Activated naive CD4-positive, alpha-beta T cell treated with Interleukin-2 at 50 U/mL for 16 hours (primary cell): ENCODE measurements at regions not wholly inside any gene's neighbourhood (a gene's known extent, or its start where the extent isn't known, plus 50 kb on each side); places are given as distances from the start of the nearest gene placed in this dataset.

ENCODE experiments used
- DNase-seq: peaks from one replicate; pipeline ENCODE4 v3.0.0-alpha.2; 2020

DNA sequence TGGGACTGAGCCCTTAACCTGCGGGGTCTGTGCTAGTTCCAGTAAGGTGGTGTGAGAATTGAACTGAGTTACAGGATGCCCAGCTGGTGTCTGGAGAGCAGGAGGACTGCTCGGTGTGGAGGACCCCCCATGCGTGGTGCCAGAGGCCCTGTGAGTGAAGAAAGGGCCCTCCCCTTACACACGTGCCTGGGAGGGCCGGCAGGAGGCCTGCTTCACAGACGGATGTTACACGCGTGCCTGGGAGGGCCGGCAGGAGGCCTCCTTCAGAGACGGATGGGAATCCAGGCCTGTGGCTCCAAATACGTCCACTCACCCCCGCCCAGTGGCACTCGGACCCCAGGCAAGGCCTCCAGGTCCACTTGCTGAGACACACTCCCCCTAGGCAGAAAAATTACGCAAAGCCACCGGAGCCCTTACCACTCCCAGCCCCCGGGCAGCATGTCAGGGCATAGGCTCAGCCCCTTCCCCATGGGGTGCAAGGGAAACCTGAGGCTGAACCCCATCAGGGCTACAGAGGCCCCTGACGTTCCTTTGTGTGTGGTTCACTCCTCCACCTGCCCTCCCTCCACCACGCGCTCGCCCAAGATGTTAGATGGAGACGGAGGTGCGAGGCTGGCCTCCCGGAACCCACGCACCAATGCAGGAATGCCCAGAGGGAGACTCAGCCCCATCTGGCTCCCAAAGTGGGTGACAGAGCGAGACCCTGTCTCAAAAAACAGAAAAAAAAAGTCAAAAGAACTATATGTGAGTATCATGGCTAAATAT is 227.8 kb downstream of the BRD1 start:
- DNase-seq, result no peak

DNA sequence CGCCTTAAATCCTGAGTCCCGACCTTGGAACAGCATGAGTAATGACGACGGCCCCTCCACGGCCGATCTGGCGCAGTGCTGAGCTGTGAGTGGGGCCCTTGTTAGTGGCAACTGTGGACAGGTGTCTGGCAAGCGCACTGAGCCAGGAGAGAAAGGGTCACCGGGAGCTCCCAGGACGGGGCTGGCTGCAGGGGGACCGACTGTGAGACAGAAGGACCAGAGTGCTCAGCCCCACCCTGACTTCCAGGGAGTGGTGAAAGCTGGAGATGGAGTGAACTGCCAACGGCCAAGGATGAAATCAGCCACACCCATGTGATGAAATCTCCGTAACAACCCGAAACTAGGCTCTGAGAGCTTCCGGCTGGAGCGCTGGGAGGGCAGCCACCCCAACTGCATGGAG is 228.6 kb downstream of the BRD1 start:
- DNase-seq, result no peak

DNA sequence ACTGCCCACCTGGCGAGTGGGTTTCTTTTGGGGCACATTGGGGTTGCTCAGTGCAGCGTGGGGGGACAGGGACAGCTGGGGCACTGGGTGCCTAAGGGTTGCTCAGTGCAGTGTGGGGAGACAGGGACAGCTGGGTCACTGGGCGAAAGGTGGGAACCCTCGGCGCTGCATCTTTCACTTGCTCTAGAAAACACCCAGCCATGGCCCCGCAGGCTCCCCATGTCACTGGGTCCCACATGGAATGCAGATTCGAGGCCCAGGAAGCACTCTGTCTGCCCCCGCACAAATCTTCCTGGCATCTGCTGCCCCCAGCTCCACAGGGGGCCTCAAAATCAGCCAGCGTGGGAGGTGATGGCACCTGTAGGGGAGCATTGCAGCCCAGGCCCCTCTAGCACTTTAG is 229.3 kb downstream of the BRD1 start:
- DNase-seq, result no peak

DNA sequence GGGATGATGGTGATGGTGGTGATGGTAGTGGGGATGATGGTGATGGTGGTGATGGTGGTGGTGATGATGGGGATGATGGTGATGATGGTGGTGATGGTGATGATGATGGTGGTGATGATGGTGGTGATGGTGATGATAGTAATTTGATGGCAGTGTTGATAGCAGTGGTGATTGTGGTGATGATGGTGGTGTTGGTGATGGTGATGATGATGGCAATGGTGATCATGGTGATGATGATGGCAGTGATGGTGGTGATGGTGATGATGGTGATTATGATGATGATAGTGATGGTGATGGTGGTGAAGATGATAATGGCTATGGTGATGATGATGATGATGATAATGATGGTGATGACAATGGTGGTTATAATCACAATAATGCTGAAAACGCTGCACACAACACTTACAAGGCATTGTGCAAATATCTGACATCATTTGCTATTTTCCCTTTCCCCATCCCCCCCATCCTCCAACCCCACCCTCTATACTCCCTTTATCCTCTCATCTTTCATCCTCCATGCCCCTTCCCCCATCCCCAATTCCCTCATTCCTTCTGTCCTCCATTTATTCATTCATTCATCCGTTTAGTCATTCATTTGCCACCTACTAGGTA is 230.1 kb downstream of the BRD1 start:
- DNase-seq, result no peak

DNA sequence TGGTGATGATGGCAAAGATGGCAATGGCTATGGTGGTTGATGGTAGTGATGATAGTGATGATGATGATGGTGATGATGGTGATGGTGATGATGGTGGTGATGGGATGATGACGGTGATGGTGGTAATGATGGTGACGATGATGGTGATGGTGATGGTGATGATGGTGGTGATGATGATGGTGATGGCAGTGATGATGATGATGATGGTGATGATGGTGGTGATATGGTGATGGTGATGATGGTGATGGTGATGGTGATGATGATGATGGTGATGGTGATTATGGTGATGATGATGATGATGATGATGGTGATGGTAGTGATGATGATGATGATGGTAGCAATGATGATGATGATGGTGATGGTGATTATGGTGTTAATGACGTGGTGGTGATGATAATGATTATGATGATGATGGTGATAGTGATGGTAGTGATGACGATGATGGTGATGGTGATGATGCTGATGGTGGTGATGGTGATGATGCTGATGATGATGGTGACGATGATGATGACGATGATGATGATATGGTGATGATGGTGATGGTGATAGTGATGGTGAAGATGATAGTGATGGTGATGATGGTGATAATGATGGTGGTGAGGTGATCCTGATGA is 232.1 kb downstream of the BRD1 start:
- no peak for DNase-seq

DNA sequence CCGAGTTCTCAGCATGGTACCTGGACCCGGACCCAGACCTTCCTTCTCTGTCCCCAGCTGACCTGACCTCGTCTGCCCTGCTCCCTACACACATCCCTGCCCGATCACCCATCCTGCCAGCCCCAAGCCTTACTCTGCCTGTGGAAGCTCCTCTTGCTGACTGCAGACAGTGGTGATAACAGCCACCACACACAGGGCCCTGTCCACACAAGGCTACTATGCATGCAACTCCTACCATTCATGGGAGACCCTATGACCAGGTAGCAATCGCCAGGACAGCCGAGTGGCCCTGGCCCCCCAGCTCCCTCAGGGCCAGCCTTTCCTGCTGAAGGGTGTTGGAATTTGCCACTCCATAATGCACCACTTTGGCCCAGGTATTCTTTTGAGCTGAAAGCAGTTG is 233.6 kb downstream of the BRD1 start:
- no peak for DNase-seq

DNA sequence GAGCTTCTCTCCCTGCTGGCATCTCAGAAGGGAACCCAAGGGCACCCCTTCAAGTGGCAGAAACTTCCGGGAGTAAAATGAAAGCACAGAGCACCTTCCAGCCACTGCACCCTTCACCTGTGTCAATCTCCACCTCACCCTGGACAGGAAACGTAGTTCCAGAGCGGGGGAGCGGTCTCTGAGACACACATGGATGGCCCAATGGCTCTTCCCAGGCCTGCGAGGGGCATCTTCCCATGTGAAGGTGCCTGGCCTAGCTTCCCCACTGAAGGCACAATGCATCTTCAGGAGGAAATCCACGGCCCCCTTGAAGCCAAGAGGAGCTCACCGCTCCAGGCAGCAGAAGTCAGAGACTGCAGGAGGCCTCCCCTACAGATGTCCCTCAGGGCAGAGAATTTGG is 234.2 kb downstream of the BRD1 start:
- no peak for DNase-seq

DNA sequence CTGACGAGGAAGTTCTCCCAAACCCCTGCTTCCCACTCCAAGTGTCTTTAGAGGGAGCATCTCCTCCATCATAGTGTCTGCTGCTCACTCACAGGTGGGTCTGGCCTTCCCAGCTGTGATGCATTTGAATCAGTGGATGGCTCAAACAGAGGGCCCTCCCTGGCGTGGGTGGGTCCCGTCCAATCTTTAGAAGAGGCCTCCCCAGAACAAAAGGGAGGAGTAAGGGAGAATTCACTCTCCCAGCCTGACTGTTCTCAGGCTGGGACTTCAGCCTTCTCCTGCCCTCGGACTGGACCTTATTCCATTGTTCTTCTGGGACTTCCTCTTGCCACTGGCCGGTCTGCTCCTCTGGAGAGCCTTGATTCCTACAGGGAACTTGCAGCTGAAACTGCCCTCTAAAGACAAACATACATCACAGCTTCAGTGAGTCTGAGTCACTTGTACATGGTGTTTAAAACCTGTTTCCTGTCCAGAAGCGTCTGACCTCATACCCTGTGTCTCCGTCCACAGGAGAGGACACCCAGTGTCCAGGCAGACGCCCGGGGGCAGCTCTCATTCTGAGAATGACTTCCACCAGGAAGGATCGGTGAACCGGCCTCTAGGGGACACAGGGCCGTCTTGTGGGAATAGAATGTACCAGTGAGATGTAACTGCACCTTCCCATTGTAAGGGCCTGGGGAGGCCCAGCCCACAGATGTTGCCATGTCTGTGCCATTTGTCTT is 234.7 kb downstream of the BRD1 start:
- DNase-seq, result no peak

DNA sequence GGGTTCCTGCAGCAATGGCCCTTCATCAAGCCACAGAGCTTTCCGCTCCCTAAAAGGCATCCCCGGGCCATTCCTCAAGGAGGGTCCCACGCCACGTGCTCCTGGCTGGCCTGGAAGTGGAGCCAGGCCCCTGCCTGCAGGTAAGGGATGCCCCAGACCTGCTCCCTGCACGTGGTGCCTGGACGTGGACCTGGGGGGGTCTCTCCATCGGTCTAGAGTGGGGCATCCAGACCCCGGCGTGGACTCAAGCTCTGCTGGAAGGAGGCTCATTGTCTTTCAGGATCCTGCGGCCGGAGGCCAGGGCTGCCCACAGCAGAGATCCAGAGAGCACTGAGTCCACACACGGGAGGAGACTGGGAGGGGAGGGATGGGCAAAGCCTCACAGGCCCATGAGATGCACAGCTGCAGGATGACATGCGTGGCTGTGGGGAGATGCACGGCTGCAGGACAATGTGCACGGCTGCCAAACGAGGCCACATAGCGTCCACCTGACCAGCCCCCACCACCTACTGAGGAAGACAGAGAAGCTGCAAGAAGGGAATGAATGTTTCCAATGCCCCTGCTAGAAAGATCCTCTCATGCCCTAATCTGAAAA is 236.7 kb downstream of the BRD1 start:
- DNase-seq, result no peak

DNA sequence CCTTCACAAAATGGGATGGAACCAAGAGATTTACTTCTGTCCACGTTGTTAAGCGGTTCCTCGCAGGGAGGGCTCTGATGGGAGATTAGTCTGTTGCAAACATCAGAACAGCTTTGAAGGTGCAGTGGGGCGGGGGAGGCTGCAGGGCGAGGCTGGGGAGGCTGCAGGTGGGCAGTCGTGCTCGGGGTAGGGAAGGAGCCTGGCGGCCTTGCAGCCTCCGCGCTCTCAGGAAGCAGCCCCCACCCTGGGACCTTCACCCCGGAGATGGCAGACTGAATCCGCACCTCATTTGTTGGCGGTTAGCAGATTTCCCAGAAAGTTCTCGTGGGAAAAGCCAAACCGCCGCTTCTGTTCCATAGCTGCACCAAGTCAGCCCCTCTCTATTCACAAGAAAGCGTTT is 237.3 kb downstream of the BRD1 start:
- DNase-seq, result no peak

DNA sequence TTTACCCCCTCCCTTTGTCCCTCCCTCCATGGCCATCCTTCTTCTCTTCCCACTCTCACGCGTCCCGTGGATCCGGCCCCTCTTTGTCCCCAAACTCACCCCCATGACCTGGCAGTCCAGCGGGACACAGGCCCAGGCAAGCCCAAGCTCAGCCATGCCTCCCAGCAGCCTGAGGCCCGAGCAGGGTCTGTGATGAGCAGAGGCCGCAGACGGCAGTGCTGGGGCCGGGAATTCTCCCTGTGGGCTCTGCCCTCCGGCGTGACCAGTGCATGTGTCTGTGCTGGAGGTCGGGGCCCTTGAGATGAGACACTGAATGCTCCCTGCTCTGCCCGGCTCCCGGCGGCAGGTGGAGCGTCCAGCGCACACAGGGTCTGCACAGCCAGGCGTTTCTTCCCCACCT is 237.9 kb downstream of the BRD1 start:
- no peak for DNase-seq

DNA sequence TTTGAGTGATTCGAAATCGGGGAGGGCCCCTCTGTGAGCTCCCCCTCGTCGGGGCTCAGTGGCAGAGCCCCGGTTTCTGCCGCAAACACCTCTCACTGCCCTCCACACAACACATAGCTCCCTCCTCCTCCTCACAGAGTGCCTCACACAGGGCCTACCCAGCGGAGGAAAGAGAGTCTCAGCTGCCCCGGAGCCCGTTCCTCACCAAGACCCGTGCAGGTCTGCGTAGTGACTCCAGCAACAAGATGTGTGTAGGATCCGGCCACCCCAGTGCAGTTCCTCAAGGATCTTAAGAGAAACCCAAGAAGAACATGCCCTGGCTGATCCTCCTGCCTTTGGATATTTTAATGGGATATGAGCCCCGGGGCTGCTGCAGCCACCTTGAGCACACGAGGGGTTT is 238.4 kb downstream of the BRD1 start:
- DNase-seq, result no peak

DNA sequence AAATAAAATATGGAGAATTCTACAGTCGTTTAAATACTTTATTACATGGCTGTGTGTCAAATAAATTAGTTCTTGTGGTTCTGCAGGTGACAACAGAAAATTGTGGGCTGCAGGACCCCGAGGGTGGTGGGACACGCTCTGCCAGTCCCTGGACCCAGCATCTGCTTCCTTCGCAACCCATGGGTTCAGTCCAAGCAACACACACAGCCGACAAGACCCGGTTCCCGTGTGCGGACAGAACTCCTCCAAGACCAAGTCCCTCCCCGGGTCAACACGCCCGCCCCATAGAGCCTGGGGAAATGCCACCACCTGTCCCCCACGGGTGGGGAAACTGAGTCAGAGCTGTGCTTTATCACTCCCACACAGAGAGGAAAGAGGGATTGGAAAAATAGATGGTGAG is 238.9 kb downstream of the BRD1 start:
- DNase-seq, result no peak

DNA sequence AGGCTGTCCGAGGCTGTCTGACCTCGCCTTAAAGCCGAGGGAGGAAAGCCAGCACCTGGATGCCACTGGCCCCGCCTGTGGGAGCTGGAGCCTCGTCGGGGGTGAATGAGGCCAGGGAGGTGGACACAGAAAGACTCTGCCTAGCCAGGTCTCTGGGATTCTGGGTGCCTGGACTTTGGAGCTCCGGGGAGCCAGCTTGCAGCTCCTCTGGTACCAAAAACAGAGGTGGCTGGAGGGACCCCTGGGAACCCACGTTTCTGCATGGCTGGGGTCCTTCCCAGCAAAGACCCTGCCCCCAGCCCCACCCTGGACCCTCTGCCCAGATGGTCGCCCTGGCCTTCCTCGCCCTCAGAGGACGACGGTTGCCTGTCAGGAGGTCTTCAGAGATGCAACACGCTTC is 239.7 kb downstream of the BRD1 start:
- no peak for DNase-seq

DNA sequence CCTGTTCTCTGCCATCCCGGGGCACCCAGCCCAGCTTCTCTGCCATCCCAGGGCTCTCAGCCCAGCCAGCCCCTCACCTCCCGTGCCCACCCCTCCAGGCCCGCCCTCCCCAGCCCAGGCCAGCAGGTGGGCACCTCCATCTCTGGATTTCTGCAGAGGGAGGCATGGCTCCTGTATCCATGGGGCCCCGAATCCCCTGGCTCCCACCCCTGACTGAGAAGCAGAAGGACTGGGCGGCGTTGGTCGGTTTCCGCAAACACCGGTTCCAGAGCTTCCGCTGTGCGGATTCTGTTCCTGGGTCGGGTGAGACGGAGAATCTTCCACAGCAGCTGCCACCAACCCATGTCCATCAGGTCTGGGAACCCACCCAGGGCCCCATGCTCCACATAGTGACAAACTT is 240.3 kb downstream of the BRD1 start:
- no peak for DNase-seq

DNA sequence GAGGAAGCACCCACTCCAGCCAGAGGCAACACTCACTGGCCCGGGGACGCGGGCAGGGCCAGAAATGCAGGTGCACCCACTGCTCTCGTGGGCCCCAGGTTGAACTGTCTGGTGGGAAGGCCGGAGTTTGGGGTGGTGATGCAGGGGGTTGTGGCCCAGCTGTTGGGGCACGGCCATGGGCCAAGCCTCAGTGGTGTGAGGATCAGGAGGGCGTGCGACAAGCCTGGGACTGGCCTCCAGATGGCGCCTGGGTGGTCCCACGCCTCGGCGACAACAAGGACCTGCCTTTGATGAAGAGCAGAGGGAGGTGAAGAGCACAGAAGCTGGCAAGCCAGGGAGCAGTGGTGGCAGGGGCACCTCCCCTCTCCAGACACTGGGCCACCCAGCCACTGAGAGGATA is 240.8 kb downstream of the BRD1 start:
- DNase-seq, result no peak

DNA sequence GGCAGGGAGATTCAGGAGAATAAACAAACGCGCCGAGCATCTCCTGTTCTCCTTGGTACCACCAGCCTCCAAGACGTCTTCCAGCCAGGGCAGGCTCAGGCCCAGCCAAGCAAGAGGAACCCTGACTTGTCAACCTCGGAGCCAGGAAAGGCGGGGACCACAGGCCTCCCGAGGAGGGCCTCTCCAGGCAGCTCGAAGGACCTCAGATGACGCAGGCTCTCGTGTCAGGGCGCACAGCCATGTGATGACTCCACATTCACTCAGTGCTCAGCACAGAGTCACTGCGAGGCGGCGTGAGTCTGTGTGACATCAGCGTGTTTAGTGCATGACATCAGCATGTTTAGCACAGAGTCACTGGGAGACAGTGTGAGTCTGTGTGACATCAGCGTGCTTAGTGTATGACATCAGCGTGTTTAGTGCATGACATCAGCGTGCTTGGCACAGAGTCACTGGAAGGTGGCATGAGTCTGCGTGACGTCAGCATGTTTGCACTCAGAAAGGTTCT is 241.4 kb downstream of the BRD1 start:
- DNase-seq, result no peak

DNA sequence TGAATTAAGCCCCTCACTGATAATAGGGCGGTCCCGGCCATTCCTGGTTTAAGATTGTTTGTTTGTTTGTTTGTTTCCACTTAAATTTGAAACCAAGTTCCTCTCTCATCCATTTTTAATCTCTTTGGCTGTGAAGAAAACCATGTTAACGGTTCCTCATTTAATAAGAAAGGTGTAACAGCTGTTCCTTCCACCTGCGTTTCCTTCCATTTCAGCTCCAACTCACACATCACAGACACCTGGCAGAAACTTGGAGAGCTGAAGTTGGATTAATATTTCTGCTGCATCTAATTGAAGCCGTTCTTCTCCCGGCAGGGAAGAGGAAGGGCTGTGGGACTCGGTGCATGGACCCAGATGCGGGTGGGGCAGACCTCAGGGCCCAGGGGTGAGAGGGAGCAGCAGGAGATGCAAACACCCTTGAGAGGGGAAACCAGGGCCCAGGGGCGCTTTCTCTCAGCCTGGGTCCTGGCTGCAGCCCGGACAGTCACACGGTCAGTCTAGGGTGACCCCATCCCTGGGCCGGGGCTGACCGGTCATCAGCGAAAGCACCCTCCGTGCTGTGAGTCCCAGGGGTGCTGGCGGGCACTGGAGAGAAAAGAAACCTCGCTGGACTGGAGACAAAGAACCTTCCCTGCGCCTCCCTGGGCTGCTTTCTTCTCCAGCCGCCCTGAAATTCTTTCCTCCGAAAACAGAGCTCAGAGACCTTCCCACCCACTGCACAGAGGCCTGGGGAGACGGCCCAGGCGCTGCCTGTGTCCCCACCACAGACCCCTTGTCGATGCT is 242.0 kb downstream of the BRD1 start:
- DNase-seq, result no peak

DNA sequence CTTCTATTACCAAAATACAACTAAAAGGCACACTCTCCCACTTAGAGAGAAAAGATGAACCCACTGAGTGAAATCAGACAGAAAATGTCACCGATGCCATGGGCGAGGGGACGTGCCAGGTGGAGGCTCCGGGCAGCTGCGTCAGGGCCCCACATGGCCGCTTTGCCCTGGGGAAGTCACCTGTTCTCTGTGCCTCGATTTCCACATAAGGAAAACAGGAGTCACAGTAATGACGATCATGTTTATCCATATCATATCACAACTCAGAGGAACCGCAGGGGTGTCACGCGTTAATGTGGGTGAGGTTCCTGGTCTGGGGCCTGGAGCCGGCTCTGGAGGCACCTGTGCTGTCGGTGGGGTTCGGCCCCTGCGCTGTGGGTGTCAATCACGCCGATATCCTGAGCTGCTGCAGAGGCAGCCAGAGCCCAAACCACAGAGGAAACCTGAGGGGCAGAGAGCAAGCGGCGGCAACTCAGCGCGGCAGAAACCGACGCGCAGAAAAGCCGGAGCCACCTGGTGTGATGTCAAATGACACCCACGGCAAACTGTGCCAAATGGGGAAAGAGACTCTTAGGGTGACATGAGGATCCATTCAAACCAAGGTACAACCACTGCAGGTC is 243.7 kb downstream of the BRD1 start:
- DNase-seq, result no peak

DNA sequence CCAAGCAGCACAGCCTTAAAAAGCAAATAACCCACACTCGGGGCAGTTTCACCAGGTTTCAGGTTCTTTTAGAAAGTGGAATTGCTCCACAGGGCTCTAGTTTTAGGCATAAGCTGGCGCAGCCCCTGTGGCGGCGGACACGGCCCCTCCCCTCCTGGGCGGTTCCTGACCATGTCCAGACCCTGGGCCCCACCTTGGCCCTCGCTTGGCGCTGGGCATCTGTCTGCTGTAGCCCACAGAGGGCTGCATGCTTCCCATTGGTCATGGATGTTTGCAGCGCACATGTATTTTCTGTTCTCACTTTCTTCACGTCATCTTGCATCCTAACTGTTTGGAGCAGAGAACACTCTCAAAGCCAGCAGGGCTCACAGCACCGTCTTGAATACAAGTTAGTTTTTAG is 244.3 kb downstream of the BRD1 start:
- no peak for DNase-seq

DNA sequence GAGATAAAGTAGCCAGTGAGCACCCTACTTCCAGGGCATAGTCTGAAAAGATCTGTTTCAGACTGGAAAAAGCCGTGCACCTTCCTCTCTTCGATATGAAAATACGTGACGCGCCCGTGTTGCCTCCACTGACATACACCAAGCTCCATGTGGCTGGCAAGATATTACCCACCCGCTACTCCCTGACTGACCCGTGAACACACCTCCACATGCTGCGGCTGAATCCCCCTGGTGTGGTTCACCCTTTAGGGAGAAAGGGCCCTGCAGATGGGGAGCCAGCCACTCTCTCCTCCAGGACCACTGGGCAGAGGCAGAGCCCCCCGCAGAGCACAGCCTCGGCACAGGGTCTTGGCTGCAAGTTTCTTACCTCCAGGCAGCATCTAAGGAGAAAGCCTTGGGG is 245.0 kb downstream of the BRD1 start:
- no peak for DNase-seq

DNA sequence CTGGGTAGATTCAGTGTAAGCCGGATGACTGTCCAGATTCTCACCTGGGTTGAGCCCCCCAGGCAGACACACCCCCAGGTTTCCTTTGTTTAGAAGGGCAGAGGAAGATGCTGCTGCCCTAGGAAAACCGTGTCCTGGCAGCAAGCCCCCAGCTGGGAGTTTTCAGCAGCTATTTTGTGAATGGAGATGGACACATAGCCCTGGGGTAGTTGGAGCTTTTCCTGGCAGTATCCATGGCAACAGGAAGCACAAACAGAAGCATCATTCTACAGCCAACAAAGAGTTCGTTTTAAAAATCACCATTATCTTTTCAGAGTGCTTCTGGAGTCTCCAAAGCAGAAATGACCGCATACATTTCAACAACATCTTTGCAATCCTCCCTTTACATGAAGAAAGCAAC is 245.5 kb downstream of the BRD1 start:
- no peak for DNase-seq
